ENCODE measurements at regions not wholly inside any gene's neighbourhood (a gene's known extent, or its start where the extent isn't known, plus 50 kb on each side); places are given as distances from the start of the nearest gene placed in this dataset.

DNA sequence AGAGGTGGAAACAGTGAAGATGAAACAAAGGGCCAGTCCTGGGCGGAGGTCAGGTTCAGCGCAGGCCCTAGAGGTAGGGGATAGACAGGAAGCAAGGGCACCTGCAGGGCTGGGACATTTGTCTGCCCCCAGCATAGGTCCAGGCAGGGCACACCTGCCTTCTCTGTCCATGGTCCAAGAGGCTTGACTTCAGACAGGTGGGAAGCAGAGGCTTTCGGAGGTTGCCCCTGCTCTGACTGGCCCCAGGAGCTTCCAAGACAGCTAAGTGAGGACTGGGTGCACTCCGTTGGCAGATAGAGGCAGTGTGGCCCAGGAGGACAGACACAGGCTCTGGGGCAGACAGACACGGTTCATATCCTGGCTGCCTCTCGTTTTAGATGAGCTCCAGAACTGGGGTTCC lies 71.6 kb upstream of the GRB10 start:
- TF ChIP-seq, protein P1, sequence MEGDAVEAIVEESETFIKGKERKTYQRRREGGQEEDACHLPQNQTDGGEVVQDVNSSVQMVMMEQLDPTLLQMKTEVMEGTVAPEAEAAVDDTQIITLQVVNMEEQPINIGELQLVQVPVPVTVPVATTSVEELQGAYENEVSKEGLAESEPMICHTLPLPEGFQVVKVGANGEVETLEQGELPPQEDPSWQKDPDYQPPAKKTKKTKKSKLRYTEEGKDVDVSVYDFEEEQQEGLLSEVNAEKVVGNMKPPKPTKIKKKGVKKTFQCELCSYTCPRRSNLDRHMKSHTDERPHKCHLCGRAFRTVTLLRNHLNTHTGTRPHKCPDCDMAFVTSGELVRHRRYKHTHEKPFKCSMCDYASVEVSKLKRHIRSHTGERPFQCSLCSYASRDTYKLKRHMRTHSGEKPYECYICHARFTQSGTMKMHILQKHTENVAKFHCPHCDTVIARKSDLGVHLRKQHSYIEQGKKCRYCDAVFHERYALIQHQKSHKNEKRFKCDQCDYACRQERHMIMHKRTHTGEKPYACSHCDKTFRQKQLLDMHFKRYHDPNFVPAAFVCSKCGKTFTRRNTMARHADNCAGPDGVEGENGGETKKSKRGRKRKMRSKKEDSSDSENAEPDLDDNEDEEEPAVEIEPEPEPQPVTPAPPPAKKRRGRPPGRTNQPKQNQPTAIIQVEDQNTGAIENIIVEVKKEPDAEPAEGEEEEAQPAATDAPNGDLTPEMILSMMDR (IDR thresholded peaks at IDR 0.05): no peak
- TF ChIP-seq POLR2A (IDR thresholded peaks at IDR 0.05): no peak

Data from body of pancreas (tissue), 4 donors.